ENCODE measurements at regions not wholly inside any gene's neighbourhood (a gene's known extent, or its start where the extent isn't known, plus 50 kb on each side); places are given as distances from the start of the nearest gene placed in this dataset.

- no peak for DNase-seq (ENCODE audit: low spot score)
Measured at GRCh38 chr5:57700484-57700883, 217.9 kb upstream of the ACTBL2 start.

- DNase-seq (ENCODE audit: low spot score): no peak
Measured at GRCh38 chr5:57700072-57700471, 217.5 kb upstream of the ACTBL2 start.

- no peak for DNase-seq (ENCODE audit: low spot score)
Measured at GRCh38 chr5:57698802-57699201, 216.2 kb upstream of the ACTBL2 start.

- no peak for DNase-seq (ENCODE audit: low spot score)
Measured at GRCh38 chr5:57698086-57698485, 215.5 kb upstream of the ACTBL2 start.

GRCh38 chr5:57696825-57697570, 214.4 kb upstream of the ACTBL2 start:
- no peak for DNase-seq (ENCODE audit: low spot score)

GRCh38 chr5:57696389-57696769, 213.8 kb upstream of the ACTBL2 start:
- DNase-seq (ENCODE audit: low spot score): no peak

GRCh38 chr5:57695706-57696388, 213.2 kb upstream of the ACTBL2 start:
- DNase-seq (ENCODE audit: low spot score): no peak

GRCh38 chr5:57695179-57695578, 212.6 kb upstream of the ACTBL2 start:
- DNase-seq (ENCODE audit: low spot score): no peak

GRCh38 chr5:57693488-57694305, 211.1 kb upstream of the ACTBL2 start:
- peak; percentile 13 for DNase-seq (ENCODE audit: low spot score)

- DNase-seq (ENCODE audit: low spot score): peak; percentile 85
Measured at GRCh38 chr5:57692582-57693487, 210.2 kb upstream of the ACTBL2 start.

- DNase-seq (ENCODE audit: low spot score): no peak
Measured at GRCh38 chr5:57690724-57691123, 208.1 kb upstream of the ACTBL2 start.

- DNase-seq (ENCODE audit: low spot score): peak; percentile 8
Measured at GRCh38 chr5:57687596-57687995, 205.0 kb upstream of the ACTBL2 start.

- no peak for DNase-seq (ENCODE audit: low spot score)
Measured at GRCh38 chr5:57685516-57686255, 203.1 kb upstream of the ACTBL2 start.

- DNase-seq (ENCODE audit: low spot score): no peak
Measured at GRCh38 chr5:57684299-57684702, 201.7 kb upstream of the ACTBL2 start.

GRCh38 chr5:57683036-57683630, 200.5 kb upstream of the ACTBL2 start:
- no peak for DNase-seq (ENCODE audit: low spot score)

- DNase-seq (ENCODE audit: low spot score): no peak
Measured at GRCh38 chr5:57681942-57682341, 199.3 kb upstream of the ACTBL2 start.

GRCh38 chr5:57680686-57681085, 198.1 kb upstream of the ACTBL2 start:
- DNase-seq (ENCODE audit: low spot score): no peak

GRCh38 chr5:57677235-57677634, 194.6 kb upstream of the ACTBL2 start:
- DNase-seq (ENCODE audit: low spot score): no peak

GRCh38 chr5:57676222-57677098, 193.8 kb upstream of the ACTBL2 start:
- DNase-seq (ENCODE audit: low spot score): no peak

- DNase-seq (ENCODE audit: low spot score): no peak
Measured at GRCh38 chr5:57675236-57675635, 192.6 kb upstream of the ACTBL2 start.

All from GM03348 (cell line).